Common myeloid progenitor, CD34-positive (primary cell): ENCODE measurements at regions not wholly inside any gene's neighbourhood (a gene's known extent, or its start where the extent isn't known, plus 50 kb on each side); places are given as distances from the start of the nearest gene placed in this dataset.

ENCODE experiments used
- CTCF ChIA-PET: fragments of 350-600 bp; sonication (Branson Sonifier 250); formaldehyde crosslinking; loops from one replicate; lab custom pipeline; 2021; ENCODE audit warnings: antibody characterized with exemption; lab: Charles Lee
- POLR2A ChIA-PET: fragments of 350-600 bp; sonication (Branson Sonifier 250); formaldehyde crosslinking; loops from one replicate; lab custom pipeline; 2021; ENCODE audit warnings: antibody characterized with exemption; lab: Charles Lee
- DNase-seq, 3 donors: peaks; one replicate each; pipeline versions ENCODE4 v3.0.0 to v3.0.0-alpha.2; 2013
- H3K27ac ChIP-seq, 2 experiments: 1 replicate in 1 of 2; 2 replicates in 1 of 2; pipeline ENCODE4 v1.7.0; 2013; ENCODE audit warnings: inconsistent platforms in 2 of 2, low read length in 2 of 2, mild to moderate bottlenecking in 2 of 2, low read depth in 1 of 2, moderate library complexity in 1 of 2; ENCODE audit not compliant: severe bottlenecking in 2 of 2, insufficient read depth in 1 of 2, poor library complexity in 1 of 2
- H3K27me3 ChIP-seq, 5 experiments: replicated peaks in 2 of 5; 1 replicate in 3 of 5; 2 replicates in 2 of 5; pipeline versions ENCODE4 v1.6.1 to v1.7.0; 2013; ENCODE audit warnings: low read length in 4 of 5, mild to moderate bottlenecking in 2 of 5, moderate library complexity in 2 of 5, inconsistent platforms in 1 of 5; ENCODE audit not compliant: insufficient read depth in 5 of 5, control insufficient read depth in 4 of 5
- H3K36me3 ChIP-seq, 4 experiments: 1 replicate in 2 of 4; 2 replicates in 2 of 4; pipeline versions ENCODE4 v1.6.1 to v1.7.0; 2013; ENCODE audit warnings: low read length in 3 of 4, control low read depth in 1 of 4, mild to moderate bottlenecking in 1 of 4; ENCODE audit not compliant: control insufficient read depth in 4 of 4, insufficient read depth in 4 of 4
- H3K4me1 ChIP-seq, 4 experiments: 1 replicate in 3 of 4; 2 replicates in 1 of 4; pipeline versions ENCODE4 v1.6.1 to v1.7.1; 2013; ENCODE audit warnings: low read length in 3 of 4, mild to moderate bottlenecking in 3 of 4, control low read depth in 1 of 4, inconsistent platforms in 1 of 4, moderate library complexity in 1 of 4; ENCODE audit not compliant: control insufficient read depth in 4 of 4, insufficient read depth in 4 of 4; ENCODE audit errors: control extremely low read depth in 1 of 4
- H3K4me3 ChIP-seq, 7 experiments: 1 replicate in 4 of 7; 2 replicates in 3 of 7; pipeline versions ENCODE4 v1.5.1 to v1.7.0; 2013; ENCODE audit warnings: mild to moderate bottlenecking in 7 of 7, low read length in 6 of 7, moderate library complexity in 6 of 7, inconsistent platforms in 2 of 7, low read depth in 2 of 7, control low read depth in 1 of 7; ENCODE audit not compliant: insufficient read depth in 4 of 7, control insufficient read depth in 1 of 7; ENCODE audit errors: extremely low read depth in 1 of 7
- H3K9me3 ChIP-seq, 5 experiments: 1 replicate in 4 of 5; 2 replicates in 1 of 5; pipeline versions ENCODE4 v1.6.1 to v1.7.1; 2013; ENCODE audit warnings: low read length in 4 of 5, mild to moderate bottlenecking in 2 of 5, inconsistent platforms in 1 of 5, low read depth in 1 of 5, moderate library complexity in 1 of 5; ENCODE audit not compliant: control insufficient read depth in 4 of 5, insufficient read depth in 2 of 5; ENCODE audit errors: control extremely low read depth in 1 of 5
- WGBS: methylation state at CpG from one replicate; pipeline ENCODE4 v1.1.5; 2013; ENCODE audit not compliant: insufficient coverage; 5-methylcytosine and 5-hydroxymethylcytosine counted together

DNA sequence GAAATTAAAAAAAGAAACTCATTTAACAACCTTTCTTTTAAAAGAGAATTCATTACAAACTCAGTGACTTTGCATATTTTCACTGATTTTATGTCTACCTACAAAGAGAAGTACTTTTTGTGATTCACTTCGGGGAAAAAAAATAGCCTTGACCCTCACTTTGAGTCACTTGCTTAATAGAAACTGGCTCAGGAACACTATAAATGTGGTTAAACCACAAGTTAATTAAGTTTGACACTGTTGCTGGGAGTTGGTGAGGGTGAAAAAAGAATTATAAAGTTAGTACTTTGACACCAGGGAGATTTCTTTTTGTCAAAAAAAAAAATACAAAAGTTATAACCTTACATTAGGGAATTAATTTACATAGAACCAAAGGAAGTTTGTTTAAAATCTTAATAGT, 810.9 kb downstream of the NR2F2 start:
- WGBS, result no CpG with 5 or more reads among the region's 1 CpG

DNA sequence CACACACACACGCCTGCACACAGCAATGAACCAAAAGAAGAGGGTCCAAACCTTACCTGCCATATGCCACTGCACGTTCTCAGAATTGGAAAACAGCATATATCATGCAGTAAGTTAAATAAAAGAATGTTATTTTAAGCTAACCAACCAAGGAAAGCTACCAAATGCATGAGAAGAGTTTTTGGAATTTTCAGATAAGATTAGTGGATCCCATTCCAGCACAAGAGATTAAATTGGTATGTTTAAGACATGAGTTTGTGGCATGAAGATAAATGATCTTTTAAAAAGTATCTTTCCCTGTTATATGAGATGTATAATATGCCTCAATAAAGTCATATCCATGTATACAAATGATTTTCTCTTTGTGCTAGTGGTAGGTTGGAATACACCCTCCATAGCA, 811.4 kb downstream of the NR2F2 start:
- DNase-seq, result no peak
- ChIA-PET POLR2A (no interaction called here), CTCF (no interaction called here)
- Histone ChIP-seq H3K36me3 (no peaks in the 10 kb centered on the region), H3K4me1 (no peaks in the 10 kb centered on the region), H3K27ac (no peak overlapping the region), H3K9me3 (no peaks in the 10 kb centered on the region), H3K4me3 (no peak overlapping the region), H3K27me3 (no peaks in the 10 kb centered on the region)
- 83% methylated on average over 1 of the region's 2 CpGs for WGBS

More for the DNA sequence above, 810.9 kb downstream of the NR2F2 start:
- POLR2A ChIA-PET, result no interaction called here
- DNase-seq, result no peak
- Histone ChIP-seq H3K27ac (no peak overlapping the region), H3K27me3 (no peaks in the 10 kb centered on the region), H3K9me3 (no peaks in the 10 kb centered on the region), H3K4me1 (no peaks in the 10 kb centered on the region), H3K4me3 (no peak overlapping the region), H3K36me3 (no peaks in the 10 kb centered on the region)
- CTCF ChIA-PET, result no interaction called here

DNA sequence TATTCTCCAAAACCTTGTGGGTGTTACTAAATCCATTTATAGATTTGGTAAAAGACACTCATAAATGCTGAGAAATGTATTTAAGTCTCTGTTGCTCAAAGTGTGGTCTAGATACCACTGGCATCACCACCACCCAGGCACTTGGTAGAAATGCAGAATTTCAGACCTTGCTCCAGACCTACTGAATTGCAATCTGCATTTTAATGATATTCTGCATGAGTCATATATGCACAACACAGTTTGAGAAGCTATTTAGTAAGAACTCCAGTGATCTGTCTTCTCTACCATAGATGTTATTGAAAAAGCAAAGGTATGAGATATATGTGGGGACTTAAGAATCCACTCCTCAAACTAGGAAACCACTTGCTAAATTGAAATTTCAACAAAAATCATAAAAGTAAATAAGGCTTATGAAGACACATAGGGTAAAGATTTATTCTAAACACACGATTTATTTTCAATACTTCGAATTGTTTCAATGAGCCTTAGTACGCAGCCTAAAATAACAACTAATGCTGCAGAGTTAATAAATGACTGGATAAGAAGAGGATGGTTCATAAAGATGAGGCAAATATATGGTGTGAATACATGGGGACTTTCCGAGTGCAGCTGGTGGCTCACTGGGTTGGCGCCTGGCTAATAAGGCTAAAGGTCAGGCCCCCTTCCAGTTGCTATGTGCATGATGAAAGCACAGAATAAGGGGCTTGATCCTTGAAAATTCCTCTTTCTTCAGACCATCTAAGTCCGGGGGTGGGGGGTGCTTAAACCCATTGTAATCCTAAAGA, 813.3 kb downstream of the NR2F2 start:
- Histone ChIP-seq H3K9me3 (no peaks in the 10 kb centered on the region), H3K27me3 (no peaks in the 10 kb centered on the region), H3K4me1 (no peaks in the 10 kb centered on the region), H3K4me3 (no peak overlapping the region), H3K36me3 (no peaks in the 10 kb centered on the region), H3K27ac (no peak overlapping the region)
- ChIA-PET CTCF (no interaction called here), POLR2A (no interaction called here)
- no peak for DNase-seq
- 95% methylated on average over 5 of the region's 6 CpGs for WGBS

DNA sequence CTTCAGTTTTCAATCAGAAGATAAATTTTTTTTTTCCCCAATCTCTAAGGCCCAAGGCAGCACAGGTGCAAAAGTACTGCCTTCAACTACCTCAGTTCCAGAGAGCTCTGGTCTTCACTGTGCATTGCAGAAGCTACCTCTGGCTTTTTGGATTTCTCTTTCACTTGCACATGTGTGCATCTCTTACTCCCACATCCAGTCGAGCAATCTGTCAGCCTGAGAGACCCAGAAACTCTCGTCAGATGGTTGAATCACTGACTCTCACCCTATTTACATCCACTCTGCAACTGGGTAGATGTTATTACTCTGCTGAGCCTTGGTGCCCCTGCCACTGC, 813.8 kb downstream of the NR2F2 start:
- Histone ChIP-seq H3K4me3 (no peak overlapping the region), H3K27ac (no peak overlapping the region), H3K4me1 (no peaks in the 10 kb centered on the region), H3K27me3 (no peaks in the 10 kb centered on the region), H3K9me3 (no peaks in the 10 kb centered on the region), H3K36me3 (no peaks in the 10 kb centered on the region)
- no CpG with 5 or more reads among the region's 2 CpGs for WGBS
- no peak for DNase-seq
- ChIA-PET POLR2A (no interaction called here), CTCF (no interaction called here)

DNA sequence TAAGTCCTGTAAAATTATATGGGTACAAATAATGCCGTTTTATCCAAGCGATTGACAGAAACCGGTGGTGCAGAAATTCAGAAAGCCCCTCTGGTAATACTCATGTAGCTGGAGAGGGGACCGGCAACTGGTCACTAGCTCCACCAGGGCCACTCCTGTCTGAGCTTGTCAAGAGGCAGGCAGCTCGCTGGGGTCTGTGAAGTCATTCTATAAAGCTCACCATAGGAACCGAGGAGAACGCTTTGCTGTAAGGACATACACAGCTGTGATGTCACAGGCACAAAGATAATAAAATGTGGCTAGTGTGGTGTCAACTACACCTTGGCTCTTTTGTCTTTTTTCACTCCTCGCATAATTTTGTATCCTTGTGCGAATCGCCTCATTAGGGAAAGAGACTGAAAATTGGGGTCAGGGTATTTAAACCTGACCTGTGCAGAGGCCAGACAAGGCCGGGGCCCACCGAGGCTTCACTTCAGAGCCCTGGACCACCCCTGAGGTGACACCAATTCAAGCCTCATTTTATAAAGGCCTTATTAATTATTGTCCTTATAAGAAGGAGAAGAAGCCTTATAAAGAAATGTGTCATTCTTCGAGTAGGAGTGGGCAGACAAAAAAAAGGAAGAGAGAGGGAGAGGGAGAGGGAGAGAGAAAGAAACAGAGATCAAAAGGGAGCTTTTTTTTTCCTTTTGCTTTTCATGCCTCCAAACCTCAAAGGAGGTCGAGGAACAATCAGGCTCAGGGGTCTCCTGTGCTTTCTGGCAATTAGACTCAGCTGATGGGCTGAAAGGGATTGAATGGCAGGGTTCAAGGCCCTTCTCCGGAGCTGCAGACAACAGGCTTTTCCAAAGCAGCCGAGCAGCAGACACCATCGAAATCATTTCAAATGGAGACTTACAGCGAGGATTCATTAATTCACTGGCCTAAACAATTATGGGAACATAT, 813.3 kb upstream of the ARRDC4 start:
- ChIA-PET CTCF (no interaction called here), POLR2A (no interaction called here)
- Histone ChIP-seq H3K4me3 (no peak overlapping the region), H3K9me3 (no peaks in the 10 kb centered on the region), H3K27me3 (no peaks in the 10 kb centered on the region), H3K27ac (no peak overlapping the region), H3K4me1 (no peaks in the 10 kb centered on the region), H3K36me3 (no peaks in the 10 kb centered on the region)
- DNase-seq, result no peak
- WGBS, result 93% methylated on average over 15 of the region's 18 CpGs

DNA sequence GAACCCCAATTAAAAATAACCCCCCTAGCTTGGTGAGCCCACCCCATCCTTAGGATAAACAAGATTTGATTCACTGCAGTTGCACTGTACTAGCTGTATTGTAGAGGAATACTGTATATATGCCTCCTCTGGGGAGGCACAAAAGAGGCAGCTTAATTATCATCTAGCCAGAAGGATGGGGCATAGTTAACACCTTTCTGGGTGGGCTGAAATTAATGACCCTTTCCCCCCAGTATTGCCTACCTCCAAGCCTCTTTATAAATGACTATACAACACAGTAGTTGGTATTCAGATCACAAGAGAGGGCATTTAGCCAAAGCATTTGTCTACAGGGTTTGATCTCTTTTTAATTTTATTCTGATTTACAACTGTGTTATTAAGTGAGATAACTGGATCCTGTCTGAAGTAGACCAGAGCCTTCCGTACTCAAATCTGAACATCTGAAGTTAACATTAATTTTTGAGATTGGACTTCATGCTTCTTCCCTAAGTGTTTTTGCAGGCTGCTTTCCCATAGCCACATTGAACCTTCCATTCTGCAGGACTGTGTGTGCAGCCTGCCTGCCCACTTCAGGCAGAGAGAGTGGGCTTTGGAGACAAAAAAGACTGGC, 807.0 kb upstream of the ARRDC4 start:
- ChIA-PET CTCF (no interaction called here), POLR2A (no interaction called here)
- no peaks in the 10 kb centered on the region for H3K9me3 ChIP-seq
- DNase-seq, result no peak
- H3K4me1 ChIP-seq, result no peaks in the 10 kb centered on the region
- no peak overlapping the region for H3K4me3 ChIP-seq
- no peaks in the 10 kb centered on the region for H3K36me3 ChIP-seq
- 100% methylated on average over 1 of the region's 1 CpG for WGBS
- no peaks in the 10 kb centered on the region for H3K27me3 ChIP-seq
- H3K27ac ChIP-seq, result no peak overlapping the region
